NCI-H2171 (cell line): ENCODE measurements at regions not wholly inside any gene's neighbourhood (a gene's known extent, or its start where the extent isn't known, plus 50 kb on each side); places are given as distances from the start of the nearest gene placed in this dataset.
"Not testable (repeated sequence)": the region's sequence is repeated elsewhere in the genome, so short reads cannot be mapped to it uniquely, and the experiment has no call there.

Experiments used
- DNase-seq: peaks from one replicate; lab custom pipeline; 2025; lab: John Stamatoyannopoulos, UW

- no peak for DNase-seq
These were observed 106.9 kb upstream of the NR5A2 start for GRCh38 chr1:199920635-199921034.

DNA sequence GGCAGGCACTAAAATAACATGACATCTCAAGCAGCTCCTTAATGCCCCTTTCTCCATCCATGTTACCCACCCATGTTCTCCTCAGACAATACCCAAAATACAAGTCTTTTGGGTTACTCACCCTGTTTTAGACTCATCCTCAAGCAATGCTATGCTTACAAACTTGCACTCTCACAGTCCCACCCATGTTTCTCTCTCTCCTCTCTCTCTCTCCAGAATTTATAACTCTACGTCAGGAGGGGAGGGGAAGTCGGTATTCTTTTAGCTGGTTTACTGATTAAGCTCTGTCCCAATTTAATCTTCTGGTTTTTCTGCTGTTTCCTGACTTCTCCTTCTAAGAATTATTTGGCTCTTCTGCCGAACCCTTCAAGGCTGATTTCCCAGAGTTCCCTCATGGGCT lies 98.0 kb upstream of the NR5A2 start:
- no peak for DNase-seq

DNA sequence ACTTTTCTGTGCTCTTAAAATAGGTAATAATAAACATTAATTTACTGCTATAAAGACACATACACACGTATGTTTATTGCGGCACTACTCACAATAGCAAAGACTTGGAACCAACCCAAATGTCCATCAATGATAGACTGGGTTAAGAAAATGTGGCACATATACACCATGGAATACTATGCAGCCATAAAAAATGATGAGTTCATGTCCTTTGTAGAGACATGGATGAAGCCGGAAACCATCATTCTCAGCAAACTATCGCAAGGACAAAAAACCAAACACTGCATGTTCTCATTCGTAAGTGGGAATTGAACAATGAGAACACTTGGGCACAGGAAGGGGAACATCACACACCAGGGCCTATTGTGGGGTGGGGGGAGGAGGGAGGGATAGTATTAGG lies 97.4 kb upstream of the NR5A2 start:
- DNase-seq, result not testable (repeated sequence)

DNA sequence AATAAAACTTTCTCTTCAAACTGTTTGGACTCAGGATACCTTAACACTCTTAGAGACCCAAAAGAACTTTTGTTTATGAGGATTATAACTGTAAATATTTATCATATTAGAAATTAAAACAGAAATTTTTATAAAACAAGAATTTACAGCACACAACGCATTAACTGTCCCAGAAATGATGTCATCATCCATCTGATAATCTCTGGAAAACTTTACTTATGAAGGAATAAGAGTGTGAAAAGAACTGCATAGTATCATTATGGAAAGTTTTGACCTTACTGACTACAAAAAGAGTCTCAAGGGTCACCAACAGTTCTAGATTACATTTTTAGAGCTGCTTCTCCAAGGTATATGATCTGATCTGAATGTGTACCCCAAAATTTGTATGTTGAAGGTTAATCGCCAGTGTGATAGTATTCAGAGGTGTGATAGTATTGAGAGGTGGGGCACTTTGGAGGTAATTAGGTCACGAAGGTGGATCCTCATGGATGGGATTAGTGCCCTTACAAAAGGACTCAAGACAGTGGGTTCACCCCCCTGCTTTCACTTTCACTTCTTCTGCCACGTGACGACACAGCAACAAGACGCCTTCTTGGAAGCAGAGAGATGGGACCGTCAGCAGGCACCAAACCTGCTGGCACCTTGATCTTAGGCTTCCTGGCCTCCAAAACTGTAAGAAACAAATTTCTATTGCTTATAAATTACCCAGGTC lies 95.7 kb upstream of the NR5A2 start:
- DNase-seq, result no peak

GRCh38 chr1:199932462-199932861 lies 95.0 kb upstream of the NR5A2 start:
- no peak for DNase-seq

- no peak for DNase-seq
These were observed 91.1 kb upstream of the NR5A2 start for GRCh38 chr1:199936441-199936840.

- DNase-seq, result no peak
These were observed 90.3 kb upstream of the NR5A2 start for GRCh38 chr1:199937161-199937560.

- DNase-seq, result no peak
These were observed 89.8 kb upstream of the NR5A2 start for GRCh38 chr1:199937661-199938060.

DNA sequence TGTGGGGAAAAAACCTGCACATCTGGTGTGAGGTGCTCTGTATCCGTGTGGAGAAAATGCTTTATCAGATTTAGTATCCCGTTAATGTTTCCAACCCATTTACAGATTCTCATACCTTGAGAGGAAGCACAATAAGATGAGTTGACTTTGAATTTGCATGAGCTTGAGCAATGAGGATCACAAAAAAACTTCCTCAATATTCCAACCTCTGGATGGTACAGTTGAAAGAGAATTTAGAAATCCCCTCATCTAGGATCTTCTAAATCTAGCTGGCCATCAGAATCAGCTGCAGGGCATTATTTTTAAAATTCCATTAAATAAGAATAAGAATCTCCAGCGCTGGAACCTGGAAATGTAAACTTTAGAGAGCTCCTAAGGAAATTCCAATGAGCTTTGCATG lies 82.5 kb upstream of the NR5A2 start:
- no peak for DNase-seq

- DNase-seq, result no peak
These were observed 81.9 kb upstream of the NR5A2 start for GRCh38 chr1:199945591-199945990.

- no peak for DNase-seq
These were observed 81.0 kb upstream of the NR5A2 start for GRCh38 chr1:199946305-199947155.

- DNase-seq, result no peak
These were observed 78.8 kb upstream of the NR5A2 start for GRCh38 chr1:199948587-199949280.

- not testable (repeated sequence) for DNase-seq
These were observed 76.5 kb upstream of the NR5A2 start for GRCh38 chr1:199951005-199951404.

DNA sequence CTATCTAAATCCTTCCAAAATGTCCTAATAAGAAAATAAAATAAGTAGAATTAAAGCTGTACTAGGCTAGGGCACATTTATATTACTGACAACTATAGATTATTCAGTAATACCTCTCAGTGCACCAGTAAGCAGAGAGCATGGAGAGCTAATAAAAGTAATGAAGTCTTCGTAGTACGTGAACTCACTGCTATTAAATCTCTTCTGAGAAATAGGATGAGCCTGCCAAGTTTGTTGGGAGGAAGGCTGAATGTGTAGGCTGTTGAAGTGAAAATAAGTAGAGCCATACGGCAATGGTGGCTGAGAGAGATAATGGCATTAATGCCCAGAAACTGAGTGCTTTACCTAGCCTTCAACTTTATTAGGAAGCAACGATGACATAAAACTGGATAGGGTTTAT lies 73.9 kb upstream of the NR5A2 start:
- no peak for DNase-seq

- DNase-seq, result no peak
These were observed 72.8 kb upstream of the NR5A2 start for GRCh38 chr1:199954699-199955098.

DNA sequence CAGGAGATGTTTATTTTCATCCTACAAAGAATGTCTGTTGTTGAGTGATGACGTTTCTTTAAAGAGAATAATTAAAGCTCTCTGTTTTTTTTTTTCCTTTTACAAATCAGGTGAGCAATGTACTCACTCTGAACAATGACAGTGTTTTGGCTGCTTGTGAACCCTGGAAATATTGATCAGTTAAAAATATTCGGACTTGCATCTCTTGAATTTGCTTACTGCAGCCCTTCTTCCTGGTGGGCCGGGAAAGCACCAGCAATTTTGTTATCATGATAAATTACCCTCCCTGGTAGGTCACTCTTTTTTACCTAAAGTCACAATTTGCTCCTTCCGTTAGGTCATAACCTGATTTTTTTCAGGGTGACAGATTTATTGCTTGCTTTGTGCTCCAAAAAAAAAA lies 72.3 kb upstream of the NR5A2 start:
- no peak for DNase-seq

DNA sequence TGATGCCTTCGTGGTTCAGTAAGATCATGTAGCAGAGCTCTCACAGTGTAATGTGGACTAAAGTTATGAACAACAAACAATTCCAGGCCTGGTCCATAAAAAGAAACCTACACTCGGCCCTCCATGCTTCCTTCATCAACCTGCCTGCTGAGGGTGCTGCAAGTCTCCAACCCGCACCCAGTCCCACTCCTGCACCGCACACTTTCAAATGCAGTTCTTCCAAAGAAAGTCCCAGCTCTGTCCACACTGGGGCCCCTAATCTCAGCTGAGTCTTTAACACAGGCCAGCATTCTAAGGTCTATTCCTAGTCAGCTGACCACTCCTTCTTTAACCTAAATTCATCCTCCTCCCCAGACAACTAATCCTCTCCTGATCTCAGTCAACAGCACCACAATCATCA lies 71.5 kb upstream of the NR5A2 start:
- no peak for DNase-seq

DNA sequence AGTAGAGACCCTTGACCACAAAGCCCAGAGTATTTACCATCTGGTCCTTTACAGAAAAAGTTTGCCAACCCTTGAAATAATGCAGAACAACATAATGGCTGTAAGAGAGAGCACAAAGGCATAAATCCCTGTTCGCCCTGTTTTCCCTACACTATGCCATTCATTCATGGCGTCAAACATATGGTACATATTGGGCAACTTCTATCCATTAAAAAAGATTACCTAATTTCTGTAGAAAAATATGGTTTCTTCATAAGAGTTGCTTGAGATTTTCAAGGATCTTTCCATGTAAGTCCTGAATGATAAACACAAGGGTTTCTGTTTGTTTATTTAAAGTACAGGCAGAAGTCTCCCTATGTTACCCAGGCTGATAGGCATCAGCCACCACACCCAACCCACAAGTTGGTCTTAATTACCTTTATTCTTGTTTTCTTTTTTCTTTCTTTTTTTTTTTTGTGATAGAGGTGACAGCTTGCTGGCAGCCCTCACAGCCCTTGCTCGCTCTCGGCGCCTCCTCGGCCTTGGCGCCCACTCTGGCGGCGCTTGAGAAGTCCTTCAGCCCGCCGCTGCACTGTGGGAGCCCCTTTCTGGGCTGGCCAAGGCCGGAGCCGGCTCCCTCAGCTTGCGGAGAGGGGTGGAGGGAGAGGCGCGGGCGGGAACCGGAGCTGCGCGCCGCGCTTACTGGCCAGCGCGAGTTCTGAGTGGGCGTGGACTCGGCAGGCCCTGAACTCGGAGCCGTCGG lies 68.3 kb upstream of the NR5A2 start:
- no peak for DNase-seq

GRCh38 chr1:199959775-199960110 lies 67.8 kb upstream of the NR5A2 start:
- no peak for DNase-seq

DNA sequence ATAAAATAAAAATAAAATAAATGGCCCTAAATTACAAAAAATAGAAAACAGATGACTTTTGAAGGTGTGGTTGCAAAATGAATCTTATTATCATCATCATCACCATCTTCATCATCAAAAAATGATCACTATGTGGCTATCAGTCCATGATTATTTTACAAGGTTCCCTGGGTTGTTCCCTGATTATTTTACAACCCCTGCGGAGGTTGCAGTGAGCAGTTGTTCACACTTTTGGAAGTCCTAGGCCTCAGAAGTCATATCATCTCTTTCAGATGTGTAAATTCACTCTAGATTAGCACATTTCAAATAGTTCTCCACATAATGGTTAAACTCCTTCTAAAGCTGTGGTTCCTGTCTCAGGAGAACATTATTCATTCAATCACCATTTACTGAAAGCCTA lies 57.4 kb upstream of the NR5A2 start:
- DNase-seq, result no peak

- DNase-seq, result no peak
These were observed 50.9 kb upstream of the NR5A2 start for GRCh38 chr1:199976496-199977144.
